ENCODE measurements at regions not wholly inside any gene's neighbourhood (a gene's known extent, or its start where the extent isn't known, plus 50 kb on each side); places are given as distances from the start of the nearest gene placed in this dataset.

DNA sequence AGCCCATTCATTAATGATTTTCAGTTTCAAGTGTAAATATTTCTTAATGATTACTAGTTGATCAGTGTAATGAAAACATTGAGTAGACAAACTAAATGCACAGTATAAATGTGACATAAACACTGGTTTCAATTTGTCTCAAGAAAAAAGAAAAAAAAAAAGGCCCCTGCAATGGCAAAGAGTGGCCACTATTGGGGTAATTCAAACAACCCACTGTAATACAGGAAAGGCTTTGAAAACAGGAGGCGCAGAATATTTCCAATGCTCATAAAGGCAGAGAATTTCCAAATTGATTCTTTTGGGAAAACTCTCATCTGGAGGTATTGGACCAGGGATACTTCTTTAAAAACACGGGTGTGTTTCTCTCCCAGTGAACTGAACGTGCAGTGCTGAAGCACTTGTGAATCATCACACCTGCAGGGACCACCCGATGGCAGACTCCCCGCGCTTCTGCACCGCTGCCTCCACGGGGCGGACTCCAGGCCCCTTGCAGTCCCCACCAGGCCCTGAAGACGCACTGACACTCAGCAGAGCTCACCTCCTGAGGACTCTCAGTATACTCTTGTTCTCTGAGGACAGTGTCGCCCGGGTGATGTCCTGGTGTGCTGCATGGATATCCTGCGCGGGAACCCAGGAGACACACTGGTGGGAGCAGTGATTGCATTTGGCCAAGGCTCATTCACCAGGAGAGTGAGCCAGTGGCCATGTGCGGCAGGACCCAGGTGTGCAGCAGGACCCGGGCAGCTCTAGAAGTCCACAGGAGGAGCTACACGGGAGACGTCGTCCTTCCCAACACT, 227.6 kb upstream of the IRX4 start:
- no peak overlapping the region for H3K4me2 ChIP-seq (ENCODE audit: low read length)
- H3K36me3 ChIP-seq (ENCODE audit: insufficient read depth, low read length), result no peaks in the 10 kb centered on the region
- no peaks in the 10 kb centered on the region for H3K9me3 ChIP-seq (ENCODE audit: low read length)
- H3K79me2 ChIP-seq (ENCODE audit: insufficient read depth, low read length), result no peaks in the 10 kb centered on the region
- H3K27me3 ChIP-seq (ENCODE audit: insufficient read depth, low read length), result no peaks in the 10 kb centered on the region
- no peaks in the 10 kb centered on the region for H3K9me2 ChIP-seq (ENCODE audit: low read depth, low read length)
- H3F3A ChIP-seq (ENCODE audit: insufficient read depth, low read length), result no peaks in the 10 kb centered on the region
- TF ChIP-seq EZH2 (IDR thresholded peaks at IDR 0.05; ENCODE audit: borderline replicate concordance, low read length) (no peak), CTCF (IDR thresholded peaks at IDR 0.05; ENCODE audit: low read length) (no peak)
- H2AFZ ChIP-seq (ENCODE audit: low read length), result no peak overlapping the region
- H3K4me1 ChIP-seq (ENCODE audit: insufficient read depth, low read length, severe bottlenecking), result no peaks in the 10 kb centered on the region
- H4K20me1 ChIP-seq (ENCODE audit: insufficient read depth, low read length), result no peaks in the 10 kb centered on the region
- H3K4me3 ChIP-seq (ENCODE audit: low read depth, low read length, poor library complexity, severe bottlenecking), result no peak overlapping the region
- no peak overlapping the region for H3K9ac ChIP-seq (ENCODE audit: low read length)
- no peak overlapping the region for H3K27ac ChIP-seq (ENCODE audit: low read depth, low read length, poor library complexity, severe bottlenecking)

GRCh38 chr5:2109566-2109965, 226.8 kb upstream of the IRX4 start:
- H3K9me2 ChIP-seq (ENCODE audit: low read depth, low read length), result no peaks in the 10 kb centered on the region
- no peaks in the 10 kb centered on the region for H3K9me3 ChIP-seq (ENCODE audit: low read length)
- TF ChIP-seq CTCF (IDR thresholded peaks at IDR 0.05; ENCODE audit: low read length) (no peak), EZH2 (IDR thresholded peaks at IDR 0.05; ENCODE audit: borderline replicate concordance, low read length) (no peak)
- H3K4me3 ChIP-seq (ENCODE audit: low read depth, low read length, poor library complexity, severe bottlenecking), result no peak overlapping the region
- no peaks in the 10 kb centered on the region for H4K20me1 ChIP-seq (ENCODE audit: insufficient read depth, low read length)
- no peak overlapping the region for H3K4me2 ChIP-seq (ENCODE audit: low read length)
- H3K79me2 ChIP-seq (ENCODE audit: insufficient read depth, low read length), result no peaks in the 10 kb centered on the region
- H3K9ac ChIP-seq (ENCODE audit: low read length), result no peak overlapping the region
- no peaks in the 10 kb centered on the region for H3K4me1 ChIP-seq (ENCODE audit: insufficient read depth, low read length, severe bottlenecking)
- no peaks in the 10 kb centered on the region for H3K27me3 ChIP-seq (ENCODE audit: insufficient read depth, low read length)
- H3K36me3 ChIP-seq (ENCODE audit: insufficient read depth, low read length), result no peaks in the 10 kb centered on the region
- H3F3A ChIP-seq (ENCODE audit: insufficient read depth, low read length), result no peaks in the 10 kb centered on the region
- no peak overlapping the region for H2AFZ ChIP-seq (ENCODE audit: low read length)
- H3K27ac ChIP-seq (ENCODE audit: low read depth, low read length, poor library complexity, severe bottlenecking), result no peak overlapping the region

DNA sequence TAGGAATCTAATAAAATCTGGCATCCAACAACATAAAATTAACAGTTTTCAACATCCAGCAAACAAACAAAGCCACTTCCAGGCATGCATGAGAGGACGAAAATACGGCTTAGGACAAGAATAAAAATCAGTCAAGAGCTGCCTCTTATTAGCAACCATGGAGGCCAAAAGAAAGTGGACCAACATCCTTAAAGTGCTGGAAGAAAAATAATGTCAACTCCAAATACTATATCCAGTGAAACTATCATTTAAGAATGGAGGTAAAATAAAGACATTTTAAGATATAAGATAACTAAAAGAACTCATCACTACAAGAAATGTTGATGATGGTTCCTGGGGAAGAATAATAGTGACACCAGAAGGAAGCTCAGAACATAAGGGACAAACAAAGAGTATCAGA, 224.0 kb upstream of the IRX4 start:
- Histone ChIP-seq H3K4me2 (ENCODE audit: low read length) (no peak overlapping the region), H3K4me1 (ENCODE audit: insufficient read depth, low read length, severe bottlenecking) (no peaks in the 10 kb centered on the region), H4K20me1 (ENCODE audit: insufficient read depth, low read length) (no peaks in the 10 kb centered on the region), H3K79me2 (ENCODE audit: insufficient read depth, low read length) (no peaks in the 10 kb centered on the region), H3K9ac (ENCODE audit: low read length) (no peak overlapping the region), H3K4me3 (ENCODE audit: low read depth, low read length, poor library complexity, severe bottlenecking) (no peak overlapping the region), H3K9me2 (ENCODE audit: low read depth, low read length) (no peaks in the 10 kb centered on the region), H3F3A (ENCODE audit: insufficient read depth, low read length) (no peaks in the 10 kb centered on the region), H3K9me3 (ENCODE audit: low read length) (no peaks in the 10 kb centered on the region), H3K27me3 (ENCODE audit: insufficient read depth, low read length) (no peaks in the 10 kb centered on the region), H2AFZ (ENCODE audit: low read length) (no peak overlapping the region), H3K36me3 (ENCODE audit: insufficient read depth, low read length) (no peaks in the 10 kb centered on the region), H3K27ac (ENCODE audit: low read depth, low read length, poor library complexity, severe bottlenecking) (no peak overlapping the region)
- TF ChIP-seq EZH2 (IDR thresholded peaks at IDR 0.05; ENCODE audit: borderline replicate concordance, low read length), result no peak

DNA sequence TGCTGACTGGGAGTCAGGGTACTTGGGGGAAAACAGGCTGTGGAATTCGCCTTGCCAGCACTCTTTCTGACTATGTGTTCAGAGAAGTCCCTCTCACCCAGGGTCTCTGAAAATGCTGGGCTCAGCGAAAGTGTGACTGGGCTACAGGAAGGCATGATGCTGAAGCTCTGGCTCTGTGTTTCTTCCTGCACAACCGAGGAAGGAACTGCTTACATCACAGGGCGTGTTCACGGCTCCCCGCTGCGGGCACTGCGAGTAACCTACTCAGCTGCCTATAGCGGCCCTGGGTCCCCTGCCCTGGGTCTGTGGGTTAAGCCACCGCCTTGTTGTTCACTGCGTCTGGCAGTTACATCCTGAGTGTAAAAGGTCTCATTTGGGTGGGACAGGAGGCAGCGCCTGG, 222.4 kb upstream of the IRX4 start:
- TF ChIP-seq EZH2 (IDR thresholded peaks at IDR 0.05; ENCODE audit: borderline replicate concordance, low read length), result no peak
- no peak for TF ChIP-seq CTCF (IDR thresholded peaks at IDR 0.05; ENCODE audit: low read length)

More for the DNA sequence above, 222.4 kb upstream of the IRX4 start:
- no peaks in the 10 kb centered on the region for H3K9me2 ChIP-seq (ENCODE audit: low read depth, low read length)
- no peaks in the 10 kb centered on the region for H3K36me3 ChIP-seq (ENCODE audit: insufficient read depth, low read length)
- no peaks in the 10 kb centered on the region for H3K9me3 ChIP-seq (ENCODE audit: low read length)
- H3K4me3 ChIP-seq (ENCODE audit: low read depth, low read length, poor library complexity, severe bottlenecking), result no peak overlapping the region
- H3K79me2 ChIP-seq (ENCODE audit: insufficient read depth, low read length), result no peaks in the 10 kb centered on the region
- H3K4me2 ChIP-seq (ENCODE audit: low read length), result no peak overlapping the region
- no peak overlapping the region for H2AFZ ChIP-seq (ENCODE audit: low read length)
- no peaks in the 10 kb centered on the region for H3K4me1 ChIP-seq (ENCODE audit: insufficient read depth, low read length, severe bottlenecking)
- 0 out of 2 replicates have a peak, but pooled peaks cover 6% of the 10 kb centered on the region for H3K27me3 ChIP-seq (ENCODE audit: insufficient read depth, low read length)
- no peaks in the 10 kb centered on the region for H4K20me1 ChIP-seq (ENCODE audit: insufficient read depth, low read length)
- H3F3A ChIP-seq (ENCODE audit: insufficient read depth, low read length), result no peaks in the 10 kb centered on the region
- H3K9ac ChIP-seq (ENCODE audit: low read length), result no peak overlapping the region
- no peak overlapping the region for H3K27ac ChIP-seq (ENCODE audit: low read depth, low read length, poor library complexity, severe bottlenecking)

Data from OCI-LY1 (cell line).